ENCODE measurements at regions not wholly inside any gene's neighbourhood (a gene's known extent, or its start where the extent isn't known, plus 50 kb on each side); places are given as distances from the start of the nearest gene placed in this dataset.

DNA sequence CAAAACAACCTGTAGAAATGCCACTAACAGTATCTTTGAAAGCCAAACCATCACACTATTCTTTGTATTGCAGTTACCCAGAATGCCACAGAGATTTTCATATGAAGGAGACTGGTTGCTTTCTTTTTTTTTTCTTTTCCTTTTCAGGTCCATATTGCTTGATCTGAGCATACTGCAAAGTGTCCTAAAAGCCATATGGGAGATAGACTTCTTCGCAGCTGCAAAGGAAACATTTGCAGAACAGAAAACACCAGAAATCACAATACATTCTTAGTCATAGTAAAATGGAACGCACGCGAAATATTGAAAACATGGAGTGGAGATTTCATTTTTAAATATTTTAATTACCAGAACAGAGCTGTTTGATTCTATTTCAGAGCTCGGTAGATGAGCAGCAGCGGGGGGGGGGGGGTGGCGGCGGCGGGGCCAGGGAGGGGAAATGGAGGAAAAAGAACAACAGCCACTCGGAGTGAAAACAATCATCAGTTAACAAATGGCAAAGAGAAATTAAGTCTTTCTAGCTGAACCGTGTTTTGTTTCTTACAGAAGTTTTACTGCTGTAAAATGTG lies 284.1 kb downstream of the NFIB start:
- DNase-seq (ENCODE audit: low spot score), result no peak
- BruUV-seq (replicated peaks), result no TSS peak
- no peak overlapping the region for H3K4me2 ChIP-seq (ENCODE audit: low read length)
- ChIA-PET CTCF (ENCODE audit: unreplicated experiment) (no interaction called here), POLR2A (no interaction called here)
- H3K4me1 ChIP-seq (ENCODE audit: insufficient read depth, low read length, poor library complexity, severe bottlenecking), result no peaks in the 10 kb centered on the region
- H3K79me2 ChIP-seq (ENCODE audit: insufficient read depth, low read depth, low read length), result no peaks in the 10 kb centered on the region
- TF ChIP-seq, protein P1, sequence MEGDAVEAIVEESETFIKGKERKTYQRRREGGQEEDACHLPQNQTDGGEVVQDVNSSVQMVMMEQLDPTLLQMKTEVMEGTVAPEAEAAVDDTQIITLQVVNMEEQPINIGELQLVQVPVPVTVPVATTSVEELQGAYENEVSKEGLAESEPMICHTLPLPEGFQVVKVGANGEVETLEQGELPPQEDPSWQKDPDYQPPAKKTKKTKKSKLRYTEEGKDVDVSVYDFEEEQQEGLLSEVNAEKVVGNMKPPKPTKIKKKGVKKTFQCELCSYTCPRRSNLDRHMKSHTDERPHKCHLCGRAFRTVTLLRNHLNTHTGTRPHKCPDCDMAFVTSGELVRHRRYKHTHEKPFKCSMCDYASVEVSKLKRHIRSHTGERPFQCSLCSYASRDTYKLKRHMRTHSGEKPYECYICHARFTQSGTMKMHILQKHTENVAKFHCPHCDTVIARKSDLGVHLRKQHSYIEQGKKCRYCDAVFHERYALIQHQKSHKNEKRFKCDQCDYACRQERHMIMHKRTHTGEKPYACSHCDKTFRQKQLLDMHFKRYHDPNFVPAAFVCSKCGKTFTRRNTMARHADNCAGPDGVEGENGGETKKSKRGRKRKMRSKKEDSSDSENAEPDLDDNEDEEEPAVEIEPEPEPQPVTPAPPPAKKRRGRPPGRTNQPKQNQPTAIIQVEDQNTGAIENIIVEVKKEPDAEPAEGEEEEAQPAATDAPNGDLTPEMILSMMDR (conservative IDR thresholded peaks at IDR 0.05; ENCODE audit: low read length), result no peak
- TF ChIP-seq EZH2phosphoT487 (IDR thresholded peaks at IDR 0.05; ENCODE audit: borderline replicate concordance, low read depth, low read length), result no peak
- H3K9me2 ChIP-seq (ENCODE audit: insufficient read depth, low read length), result no peaks in the 10 kb centered on the region
- H4K20me1 ChIP-seq (ENCODE audit: insufficient read depth, low read length), result no peaks in the 10 kb centered on the region
- no peak overlapping the region for H3K27ac ChIP-seq (ENCODE audit: low read depth, low read length, poor library complexity, severe bottlenecking)
- intact Hi-C loops (cut with micrococcal nuclease; ENCODE audit: unreplicated experiment), result loop anchor here (5.0 kb wide), 1 partner anchor 322 kb away; no protein-coding TSS in a partner anchor
- no peaks in the 10 kb centered on the region for H3K36me3 ChIP-seq (ENCODE audit: insufficient read depth, low read length)
- no peaks in the 10 kb centered on the region for H3K9me3 ChIP-seq (ENCODE audit: low read length)
- H2AFZ ChIP-seq (ENCODE audit: low read length), result no peak overlapping the region
- H3K4me3 ChIP-seq (ENCODE audit: low read depth, low read length, poor library complexity, severe bottlenecking), result no peak overlapping the region

DNA sequence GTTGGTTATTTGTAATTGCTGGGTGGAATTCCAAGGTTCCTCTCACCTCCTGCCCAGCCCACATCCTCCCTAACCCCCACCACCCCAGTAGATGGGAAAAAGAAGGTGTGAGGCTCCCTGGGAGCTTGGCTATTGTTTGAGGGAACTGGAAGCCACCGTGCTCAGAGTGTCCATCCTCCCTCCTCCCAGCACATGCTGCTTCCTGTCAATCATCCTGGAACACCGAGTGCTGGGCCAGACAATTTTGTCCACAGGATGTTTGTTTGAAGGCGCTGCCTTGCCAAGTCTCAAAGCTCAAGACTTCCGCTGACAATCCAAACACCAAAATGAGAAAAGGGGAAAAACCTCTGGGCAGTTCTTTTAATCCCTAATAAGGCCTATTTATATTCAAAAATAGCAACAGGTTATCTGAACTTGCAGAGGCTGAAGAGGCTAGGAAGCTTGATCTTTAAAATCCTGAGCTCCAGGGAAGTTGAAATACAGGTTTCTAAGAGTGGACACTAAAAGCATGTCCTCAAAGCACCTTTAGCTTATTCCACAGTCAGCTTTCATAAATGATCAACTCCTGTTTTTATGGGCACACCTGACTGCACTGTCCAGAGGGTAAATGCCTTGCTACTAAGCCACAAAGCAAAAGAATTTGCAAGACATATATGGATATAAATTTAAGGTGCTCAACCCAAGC lies 286.7 kb downstream of the NFIB start:
- no peak overlapping the region for H2AFZ ChIP-seq (ENCODE audit: low read length)

More for the DNA sequence above, 286.7 kb downstream of the NFIB start:
- Histone ChIP-seq H3K36me3 (ENCODE audit: insufficient read depth, low read length) (no peaks in the 10 kb centered on the region), H3K27ac (ENCODE audit: low read depth, low read length, poor library complexity, severe bottlenecking) (no peak overlapping the region), H3K4me2 (ENCODE audit: low read length) (no peak overlapping the region), H3K9me3 (ENCODE audit: low read length) (no peaks in the 10 kb centered on the region), H3K9me2 (ENCODE audit: insufficient read depth, low read length) (no peaks in the 10 kb centered on the region), H4K20me1 (ENCODE audit: insufficient read depth, low read length) (no peaks in the 10 kb centered on the region), H3K4me1 (ENCODE audit: insufficient read depth, low read length, poor library complexity, severe bottlenecking) (no peaks in the 10 kb centered on the region), H3K79me2 (ENCODE audit: insufficient read depth, low read depth, low read length) (no peaks in the 10 kb centered on the region), H3K4me3 (ENCODE audit: low read depth, low read length, poor library complexity, severe bottlenecking) (no peak overlapping the region)
- BruUV-seq (replicated peaks), result no TSS peak
- intact Hi-C loops (cut with micrococcal nuclease; ENCODE audit: unreplicated experiment), result loop anchor here (5.0 kb wide), 1 partner anchor 325 kb away; no protein-coding TSS in a partner anchor
- no peak for DNase-seq (ENCODE audit: low spot score)
- no peak for TF ChIP-seq EZH2phosphoT487 (IDR thresholded peaks at IDR 0.05; ENCODE audit: borderline replicate concordance, low read depth, low read length)
- TF ChIP-seq, protein P1 (conservative IDR thresholded peaks at IDR 0.05; ENCODE audit: low read length), result no peak
- POLR2A ChIA-PET, result interaction anchor here (0.7 to 0.9 kb wide), 2 partner anchors 9 to 116 kb away, joined by 3 read pairs; no protein-coding TSS in a partner anchor
- CTCF ChIA-PET (ENCODE audit: unreplicated experiment), result no interaction called here

All from OCI-LY7 (cell line).